ENCODE measurements at regions not wholly inside any gene's neighbourhood (a gene's known extent, or its start where the extent isn't known, plus 50 kb on each side); places are given as distances from the start of the nearest gene placed in this dataset.

DNA sequence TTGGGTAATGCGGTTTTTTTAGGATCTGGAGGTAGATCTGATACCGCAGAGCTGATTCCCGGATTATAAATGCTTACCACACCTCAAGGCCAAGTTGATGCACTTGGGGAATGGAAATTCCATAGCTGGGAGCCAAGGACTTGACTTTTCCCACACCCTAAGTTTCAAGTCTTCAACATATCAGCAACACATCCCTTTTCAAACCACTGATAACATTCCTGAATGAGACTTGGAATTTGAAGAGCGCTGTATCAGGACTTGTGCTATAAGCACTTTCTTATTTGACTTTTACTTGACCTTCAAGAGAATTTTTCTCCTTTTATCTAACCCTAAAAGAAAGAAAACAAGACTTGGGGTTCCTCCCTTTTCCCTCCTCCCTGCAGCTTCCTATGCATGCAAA, 90.6 kb upstream of the NAA20 start:
- no peak overlapping the region for H3K4me3 ChIP-seq
- H3K4me1 ChIP-seq (ENCODE audit: insufficient read depth), result no peaks in the 10 kb centered on the region; the same call in 1 of the 2 replicates
- Mint-ChIP-seq H3K4me3 (no peak overlapping the region), H3K9me3 (no peaks in the 10 kb centered on the region), H3K4me1 (peaks cover 9% of the 10 kb centered on the region), H3K36me3 (ENCODE audit: low read depth) (no peaks in the 10 kb centered on the region), H3K27ac (no peak overlapping the region), H3K27me3 (ENCODE audit: insufficient read depth, low read depth, poor library complexity) (peaks cover 3% of the 10 kb centered on the region)
- DNase-seq (ENCODE audit: low spot score) (no peak), ATAC-seq (no peak)
- no peak overlapping the region for H3K4me2 ChIP-seq
- H3K79me2 ChIP-seq (replicated peaks; ENCODE audit: insufficient read depth), result no peaks in the 10 kb centered on the region
- no peaks in the 10 kb centered on the region for H3K36me3 ChIP-seq (ENCODE audit: insufficient read depth)
- H3K27ac ChIP-seq (ENCODE audit: low read depth), result no peak overlapping the region
- no peaks in the 10 kb centered on the region for H3K9me2 ChIP-seq (ENCODE audit: insufficient read depth)
- no peaks in the 10 kb centered on the region for H3K27me3 ChIP-seq (ENCODE audit: insufficient read depth)
- H4K20me1 ChIP-seq (replicated peaks; ENCODE audit: insufficient read depth), result no peaks in the 10 kb centered on the region
- no peak for TF ChIP-seq ZNF114 (CRISPR knock-in tag; IDR thresholded peaks at IDR 0.05)
- TF ChIP-seq ZNF331 (CRISPR knock-in tag; IDR thresholded peaks at IDR 0.05; ENCODE audit: low read depth), result no peak
- no peak for TF ChIP-seq CREB1 (CRISPR knock-in tag; IDR thresholded peaks at IDR 0.05; ENCODE audit: low read depth)
- TF ChIP-seq NANOG (IDR thresholded peaks at IDR 0.05; ENCODE audit: borderline replicate concordance), result no peak
- no peak for TF ChIP-seq POLR2AphosphoS5 (IDR thresholded peaks at IDR 0.05; ENCODE audit: low read depth)
- TF ChIP-seq, protein P1, sequence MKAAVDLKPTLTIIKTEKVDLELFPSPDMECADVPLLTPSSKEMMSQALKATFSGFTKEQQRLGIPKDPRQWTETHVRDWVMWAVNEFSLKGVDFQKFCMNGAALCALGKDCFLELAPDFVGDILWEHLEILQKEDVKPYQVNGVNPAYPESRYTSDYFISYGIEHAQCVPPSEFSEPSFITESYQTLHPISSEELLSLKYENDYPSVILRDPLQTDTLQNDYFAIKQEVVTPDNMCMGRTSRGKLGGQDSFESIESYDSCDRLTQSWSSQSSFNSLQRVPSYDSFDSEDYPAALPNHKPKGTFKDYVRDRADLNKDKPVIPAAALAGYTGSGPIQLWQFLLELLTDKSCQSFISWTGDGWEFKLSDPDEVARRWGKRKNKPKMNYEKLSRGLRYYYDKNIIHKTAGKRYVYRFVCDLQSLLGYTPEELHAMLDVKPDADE (IDR thresholded peaks at IDR 0.05), result no peak
- TF ChIP-seq JUNB (IDR thresholded peaks at IDR 0.05; ENCODE audit: unreplicated experiment), result no peak
- TF ChIP-seq EZH2phosphoT487 (IDR thresholded peaks at IDR 0.05; ENCODE audit: unreplicated experiment), result no peak
- no peak for TF ChIP-seq STAT1 (IDR thresholded peaks at IDR 0.05; ENCODE audit: unreplicated experiment)
- TF ChIP-seq, protein P2, sequence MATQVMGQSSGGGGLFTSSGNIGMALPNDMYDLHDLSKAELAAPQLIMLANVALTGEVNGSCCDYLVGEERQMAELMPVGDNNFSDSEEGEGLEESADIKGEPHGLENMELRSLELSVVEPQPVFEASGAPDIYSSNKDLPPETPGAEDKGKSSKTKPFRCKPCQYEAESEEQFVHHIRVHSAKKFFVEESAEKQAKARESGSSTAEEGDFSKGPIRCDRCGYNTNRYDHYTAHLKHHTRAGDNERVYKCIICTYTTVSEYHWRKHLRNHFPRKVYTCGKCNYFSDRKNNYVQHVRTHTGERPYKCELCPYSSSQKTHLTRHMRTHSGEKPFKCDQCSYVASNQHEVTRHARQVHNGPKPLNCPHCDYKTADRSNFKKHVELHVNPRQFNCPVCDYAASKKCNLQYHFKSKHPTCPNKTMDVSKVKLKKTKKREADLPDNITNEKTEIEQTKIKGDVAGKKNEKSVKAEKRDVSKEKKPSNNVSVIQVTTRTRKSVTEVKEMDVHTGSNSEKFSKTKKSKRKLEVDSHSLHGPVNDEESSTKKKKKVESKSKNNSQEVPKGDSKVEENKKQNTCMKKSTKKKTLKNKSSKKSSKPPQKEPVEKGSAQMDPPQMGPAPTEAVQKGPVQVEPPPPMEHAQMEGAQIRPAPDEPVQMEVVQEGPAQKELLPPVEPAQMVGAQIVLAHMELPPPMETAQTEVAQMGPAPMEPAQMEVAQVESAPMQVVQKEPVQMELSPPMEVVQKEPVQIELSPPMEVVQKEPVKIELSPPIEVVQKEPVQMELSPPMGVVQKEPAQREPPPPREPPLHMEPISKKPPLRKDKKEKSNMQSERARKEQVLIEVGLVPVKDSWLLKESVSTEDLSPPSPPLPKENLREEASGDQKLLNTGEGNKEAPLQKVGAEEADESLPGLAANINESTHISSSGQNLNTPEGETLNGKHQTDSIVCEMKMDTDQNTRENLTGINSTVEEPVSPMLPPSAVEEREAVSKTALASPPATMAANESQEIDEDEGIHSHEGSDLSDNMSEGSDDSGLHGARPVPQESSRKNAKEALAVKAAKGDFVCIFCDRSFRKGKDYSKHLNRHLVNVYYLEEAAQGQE (IDR thresholded peaks at IDR 0.05; ENCODE audit: unreplicated experiment), result no peak
- no peak for TF ChIP-seq EZH2 (IDR thresholded peaks at IDR 0.05; ENCODE audit: low read depth, unreplicated experiment)
- no peak for TF ChIP-seq CTCF (conservative IDR thresholded peaks at IDR 0.05; ENCODE audit: low read depth in 2 of 2)
- no peak for TF ChIP-seq ZNF462 (CRISPR knock-in tag; IDR thresholded peaks at IDR 0.05)
- H3F3A ChIP-seq (replicated peaks; ENCODE audit: low read depth), result no peaks in the 10 kb centered on the region
- 0 out of 2 replicates have a peak overlapping the region, but pooled peaks have one; percentile 23 for H2AFZ ChIP-seq

All from GM23338 (cell line).